ENCODE measurements at regions not wholly inside any gene's neighbourhood (a gene's known extent, or its start where the extent isn't known, plus 50 kb on each side); places are given as distances from the start of the nearest gene placed in this dataset.
"Not testable (repeated sequence)": the region's sequence is repeated elsewhere in the genome, so short reads cannot be mapped to it uniquely, and the experiment has no call there.

- no peaks in the 10 kb centered on the region for H3K36me3 ChIP-seq
- H3K9me3 ChIP-seq = no peaks in the 10 kb centered on the region
- no peak overlapping the region for H3K27ac ChIP-seq
- ATAC-seq (peak; percentile 48), DNase-seq (peak in 2 of 4 donors; percentile 25 to 28)
- TF ChIP-seq CTCF (IDR thresholded peaks at IDR 0.05) = no peak
- intact Hi-C loops (cut with DNase I) = no loop called here
- no peak overlapping the region for H3K4me3 ChIP-seq
- no peaks in the 10 kb centered on the region for H3K4me1 ChIP-seq
- no peaks in the 10 kb centered on the region for H3K27me3 ChIP-seq
These were observed 599.6 kb upstream of the GHITM start for GRCh38 chr10:83539528-83540308.

- no peaks in the 10 kb centered on the region for H3K9me3 ChIP-seq
- intact Hi-C loops (cut with DNase I) = no loop called here
- H3K27me3 ChIP-seq = no peaks in the 10 kb centered on the region
- H3K36me3 ChIP-seq = no peaks in the 10 kb centered on the region
- no peak overlapping the region for H3K27ac ChIP-seq
- DNase-seq = no peak
- no peaks in the 10 kb centered on the region for H3K4me1 ChIP-seq
- ATAC-seq = no peak
- no peak overlapping the region for H3K4me3 ChIP-seq
- no peak for TF ChIP-seq CTCF (IDR thresholded peaks at IDR 0.05)
These were observed 598.3 kb upstream of the GHITM start for GRCh38 chr10:83541046-83541445.

- TF ChIP-seq CTCF (IDR thresholded peaks at IDR 0.05) = no peak
- H3K27me3 ChIP-seq = no peaks in the 10 kb centered on the region
- intact Hi-C loops (cut with DNase I) = no loop called here
- no peaks in the 10 kb centered on the region for H3K9me3 ChIP-seq
- no peak overlapping the region for H3K4me3 ChIP-seq
- H3K4me1 ChIP-seq = no peaks in the 10 kb centered on the region
- DNase-seq = peak in 1 of 4 donors; percentile 20
- H3K36me3 ChIP-seq = no peaks in the 10 kb centered on the region
- H3K27ac ChIP-seq = no peak overlapping the region
- ATAC-seq = no peak
These were observed 596.4 kb upstream of the GHITM start for GRCh38 chr10:83542774-83543411.

GRCh38 chr10:83543691-83544462, 595.4 kb upstream of the GHITM start:
- no peak for TF ChIP-seq CTCF (IDR thresholded peaks at IDR 0.05)
- Histone ChIP-seq H3K9me3 (no peaks in the 10 kb centered on the region), H3K27me3 (no peaks in the 10 kb centered on the region), H3K27ac (no peak overlapping the region), H3K36me3 (no peaks in the 10 kb centered on the region), H3K4me1 (no peaks in the 10 kb centered on the region), H3K4me3 (no peak overlapping the region)
- DNase-seq (no peak), ATAC-seq (no peak)
- intact Hi-C loops (cut with DNase I) = no loop called here

GRCh38 chr10:83545901-83546391, 593.4 kb upstream of the GHITM start:
- no peaks in the 10 kb centered on the region for H3K9me3 ChIP-seq
- no peaks in the 10 kb centered on the region for H3K27me3 ChIP-seq
- intact Hi-C loops (cut with DNase I) = no loop called here
- H3K36me3 ChIP-seq = no peaks in the 10 kb centered on the region
- ATAC-seq (no peak), DNase-seq (no peak)
- no peaks in the 10 kb centered on the region for H3K4me1 ChIP-seq
- no peak overlapping the region for H3K4me3 ChIP-seq
- no peak for TF ChIP-seq CTCF (IDR thresholded peaks at IDR 0.05)
- H3K27ac ChIP-seq = no peak overlapping the region

GRCh38 chr10:83551190-83551589, 588.1 kb upstream of the GHITM start:
- H3K4me1 ChIP-seq; H3K4me3 ChIP-seq; DNase-seq; H3K36me3 ChIP-seq; H3K9me3 ChIP-seq; H3K27ac ChIP-seq; H3K27me3 ChIP-seq; ATAC-seq; intact Hi-C loops (cut with DNase I): not testable (repeated sequence)
